SW480 (cell line): ENCODE measurements at regions not wholly inside any gene's neighbourhood (a gene's known extent, or its start where the extent isn't known, plus 50 kb on each side); places are given as distances from the start of the nearest gene placed in this dataset.

Experiments
- DNase-seq: peaks from one replicate; pipeline ENCODE4 v3.0.0-alpha.2; 2016; ENCODE audit warnings: low spot score

DNA sequence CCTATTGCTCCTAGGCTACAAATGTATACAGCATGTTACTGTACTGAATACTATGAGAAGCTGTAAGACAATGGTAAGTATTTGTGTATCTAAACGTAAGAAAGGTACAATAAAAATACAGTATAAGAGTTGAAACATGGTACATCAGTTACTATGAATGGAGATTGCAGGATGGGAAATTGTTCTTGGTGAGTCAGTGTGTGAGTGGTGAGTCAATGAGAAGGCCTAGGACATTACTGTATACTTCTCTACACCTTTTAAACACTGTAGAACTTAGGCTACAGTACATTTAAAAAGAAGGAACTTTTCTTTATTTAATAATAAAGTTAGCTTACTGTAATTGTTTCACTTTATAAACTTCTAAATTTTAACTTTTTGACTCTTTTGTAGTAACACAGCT is 2603.2 kb downstream of the PCDH7 start:
- no peak for DNase-seq

DNA sequence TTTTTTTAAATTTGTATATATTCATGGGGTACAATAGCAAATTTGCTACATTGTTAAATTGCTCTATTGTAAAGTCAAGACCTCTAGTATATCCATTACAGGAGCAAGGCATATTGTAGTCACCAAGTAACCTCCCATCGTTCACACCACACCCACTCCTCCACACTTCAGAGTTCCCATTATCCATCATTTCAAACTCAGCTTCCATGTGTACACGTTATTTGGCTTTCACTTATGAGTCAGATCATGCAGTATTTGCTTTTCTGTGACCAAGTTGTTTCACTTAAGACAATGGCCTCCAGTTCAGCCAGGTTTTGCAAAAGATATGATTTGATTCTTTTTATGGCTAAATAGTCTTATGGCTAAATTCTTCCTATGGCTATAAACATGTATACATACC is 2614.2 kb downstream of the PCDH7 start:
- DNase-seq, result no peak

DNA sequence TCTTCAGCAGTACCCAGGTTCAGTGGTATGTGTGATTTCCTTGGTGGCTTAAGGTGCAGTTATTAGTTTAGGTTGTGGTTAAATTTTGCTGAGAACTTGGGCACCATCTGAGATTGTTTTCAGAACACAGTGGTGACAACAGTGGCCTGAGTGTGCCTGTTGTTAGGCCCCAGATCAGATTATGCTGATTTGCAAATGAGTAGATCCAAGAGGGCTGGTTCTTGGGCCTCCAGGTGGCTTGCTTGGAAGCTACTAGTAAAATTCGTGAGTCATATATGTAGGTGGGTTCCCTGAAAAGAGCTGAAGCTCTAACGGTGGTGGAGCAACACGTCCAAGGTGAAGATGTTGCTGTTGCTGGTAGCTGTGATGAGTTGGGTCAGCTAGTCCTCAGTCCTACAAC is 2619.6 kb downstream of the PCDH7 start:
- DNase-seq, result no peak

DNA sequence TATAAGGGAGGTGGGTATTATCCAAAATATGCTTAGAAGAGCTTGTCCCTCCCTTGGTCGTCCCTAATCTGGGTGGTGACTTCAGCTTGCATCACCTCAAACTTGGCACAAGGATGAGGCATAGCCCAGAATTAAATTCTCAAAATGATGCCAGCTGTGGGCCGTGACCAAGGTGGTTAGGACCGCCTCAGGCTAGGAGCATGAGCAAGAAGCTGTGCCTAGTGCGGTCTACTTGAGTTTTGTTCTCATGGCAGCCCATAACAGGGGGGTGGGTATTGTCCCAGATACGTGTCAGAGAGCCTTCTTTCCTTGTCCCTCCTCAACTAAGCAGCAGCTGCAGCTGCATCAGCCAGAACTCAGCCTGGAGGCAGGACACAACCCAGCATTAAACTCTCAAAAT is 2620.0 kb downstream of the PCDH7 start:
- DNase-seq, result no peak

DNA sequence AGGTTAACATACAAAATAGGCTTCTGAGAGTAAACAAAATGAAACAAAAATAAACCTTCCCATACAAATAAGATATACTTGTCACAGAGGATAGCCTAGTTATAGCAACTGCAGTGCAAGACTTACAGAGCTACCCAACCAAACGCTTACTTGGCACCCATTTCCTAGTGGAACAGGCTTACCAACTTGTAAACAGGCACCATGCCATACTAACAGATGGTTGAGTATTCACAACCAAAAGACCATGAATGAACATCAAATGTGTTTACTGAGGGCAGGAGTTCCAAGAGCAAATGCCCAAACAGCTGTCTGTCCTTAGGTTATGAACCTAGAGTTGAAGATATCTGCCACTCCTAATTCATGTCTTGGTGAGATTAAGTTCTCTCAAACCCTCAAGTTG is 2629.2 kb downstream of the PCDH7 start:
- no peak for DNase-seq

DNA sequence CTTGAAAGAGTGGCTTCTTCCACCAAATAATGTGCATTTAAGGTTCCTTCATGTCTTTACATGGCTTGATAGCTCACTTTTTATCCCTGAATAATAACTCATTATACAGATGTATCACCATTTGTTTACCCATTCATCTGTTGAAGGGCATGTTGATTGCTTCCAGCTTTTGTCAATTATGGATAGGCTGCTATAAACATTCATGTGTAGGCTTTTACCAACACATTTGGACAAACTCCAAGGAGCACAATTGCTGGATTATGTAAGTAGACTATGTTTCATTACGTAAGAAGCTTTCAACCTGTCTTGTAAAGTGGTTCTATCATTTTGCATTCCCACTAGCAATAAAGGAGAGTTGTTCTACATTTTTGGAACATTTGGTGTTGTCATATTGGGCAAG is 2637.0 kb downstream of the PCDH7 start:
- no peak for DNase-seq

DNA sequence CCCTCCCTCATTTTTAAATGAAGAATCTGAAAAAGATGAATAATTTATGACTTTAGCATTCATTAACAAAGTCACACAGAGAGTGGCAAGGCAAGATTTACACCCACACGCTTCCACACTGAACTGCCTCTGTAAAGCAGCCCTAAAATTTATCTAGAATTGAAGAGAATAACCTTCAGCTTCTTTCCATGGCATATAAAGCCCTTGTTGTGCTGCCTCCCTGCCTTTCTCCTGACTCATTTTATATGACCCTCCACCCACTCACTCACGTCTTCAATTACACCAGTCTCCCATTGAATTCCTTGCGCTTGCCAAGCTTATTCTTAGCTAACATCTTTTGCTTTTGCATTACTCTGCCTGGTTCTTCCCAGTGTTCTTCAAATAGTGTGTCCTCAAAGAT is 2649.3 kb downstream of the PCDH7 start:
- DNase-seq, result no peak

DNA sequence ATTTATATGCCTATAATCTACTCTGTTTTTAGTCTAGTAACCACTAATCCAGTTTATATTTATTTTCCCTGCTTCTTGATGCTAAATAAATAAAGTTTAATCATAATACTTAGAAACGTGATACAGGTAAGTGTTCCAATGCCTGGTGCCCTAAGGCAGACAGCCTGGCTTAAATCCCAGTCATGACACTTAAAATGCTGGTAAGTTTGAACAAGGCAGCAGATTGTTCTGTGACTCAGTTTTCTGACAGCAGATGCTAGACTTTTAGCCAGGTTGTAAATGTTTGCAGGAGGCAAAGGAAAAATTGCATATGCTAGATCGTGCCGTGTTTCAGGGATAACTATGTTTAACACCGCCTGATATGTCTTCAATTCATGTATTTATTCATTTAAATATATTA is 2661.6 kb downstream of the PCDH7 start:
- no peak for DNase-seq

DNA sequence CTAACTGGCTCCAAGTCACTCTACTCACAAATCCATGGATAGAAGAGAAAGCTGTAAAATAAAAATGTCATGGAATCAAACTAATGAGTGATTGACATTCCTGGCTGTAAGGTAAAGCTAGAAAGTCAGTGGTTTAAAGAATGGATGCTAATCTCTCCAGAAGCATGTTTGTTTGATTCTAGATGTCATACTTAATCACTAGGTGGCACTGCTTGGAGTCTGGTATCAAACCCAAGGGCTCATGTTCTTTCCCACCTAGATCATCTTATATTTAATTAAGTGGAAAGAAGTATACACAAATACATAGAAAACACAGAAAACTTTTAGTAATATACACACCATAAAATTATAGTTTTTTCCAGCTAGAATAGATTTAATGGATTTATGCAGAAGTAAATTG is 2666.6 kb downstream of the PCDH7 start:
- DNase-seq, result no peak

DNA sequence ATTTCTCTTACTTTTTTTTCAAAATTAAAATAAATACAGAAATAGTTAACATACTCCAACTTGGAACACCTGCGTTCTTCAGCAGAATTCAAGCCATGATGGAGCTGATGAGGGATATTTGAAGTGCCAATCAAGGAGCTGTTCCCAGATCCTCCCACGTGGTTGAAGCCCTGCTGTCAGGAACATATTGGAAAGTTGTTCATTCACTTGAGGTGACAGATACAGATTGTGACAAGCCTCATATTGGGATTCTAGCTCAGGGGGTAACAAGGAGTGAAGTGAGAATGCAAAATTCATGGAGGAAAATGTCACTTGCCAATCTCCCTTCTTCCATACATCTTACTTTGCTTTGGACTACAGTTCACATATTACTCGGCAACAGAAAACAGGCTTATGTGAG is 2670.8 kb downstream of the PCDH7 start:
- no peak for DNase-seq

DNA sequence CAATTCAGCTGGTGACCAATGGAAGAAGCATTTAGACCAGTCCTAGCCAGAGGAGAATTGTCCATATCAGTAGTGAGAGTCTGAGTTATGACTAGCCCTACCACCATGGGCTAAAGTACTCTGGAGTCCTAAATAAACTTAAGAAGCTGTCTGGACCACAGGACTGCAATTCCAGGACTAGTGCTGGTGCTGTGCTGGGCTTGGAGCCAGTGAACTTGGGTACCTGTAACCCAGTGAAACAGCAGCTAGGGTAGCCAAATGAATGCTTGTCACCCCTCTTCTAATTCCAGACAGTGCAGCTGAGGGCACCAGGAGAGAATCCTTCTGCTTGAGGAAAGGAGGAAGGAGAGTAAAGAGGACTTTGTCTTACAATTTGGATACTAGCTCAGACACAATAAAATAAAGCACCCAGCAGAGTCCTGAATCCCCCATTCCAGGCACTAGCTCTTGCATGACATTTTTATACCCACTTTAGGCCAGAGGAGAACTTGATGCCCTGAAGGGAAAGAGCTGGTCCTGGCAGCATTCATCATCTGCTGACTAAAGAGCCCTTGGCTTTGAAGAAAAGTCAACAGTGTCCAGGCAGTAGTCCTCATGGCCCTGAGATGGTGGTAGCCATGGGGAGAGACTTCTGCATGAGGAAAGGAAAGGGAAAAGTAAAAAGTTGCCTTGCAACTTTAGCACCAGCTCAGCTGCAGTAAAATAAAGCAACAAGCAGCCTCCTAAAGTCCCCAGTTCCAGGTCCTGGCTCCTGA is 2675.7 kb downstream of the PCDH7 start:
- DNase-seq, result no peak

DNA sequence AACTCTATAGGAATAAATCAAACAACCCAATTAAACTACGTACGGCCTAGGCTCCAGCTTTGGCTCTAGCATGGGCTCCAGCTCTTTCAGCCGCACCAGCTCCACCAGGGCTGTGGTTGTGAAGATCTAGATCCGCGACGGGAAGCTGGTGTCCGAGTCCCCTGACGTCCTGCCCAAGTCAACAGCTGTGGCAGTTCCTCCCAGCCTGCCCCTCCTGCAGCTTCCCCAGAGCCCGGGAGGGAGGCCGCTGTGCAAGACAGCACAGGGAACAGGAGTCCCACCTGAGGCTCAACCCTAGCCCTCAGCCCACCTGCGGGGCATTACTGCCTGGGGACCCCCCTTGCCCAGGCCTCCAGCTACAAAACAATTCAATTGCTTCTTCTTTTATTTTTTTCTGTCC is 2680.3 kb downstream of the PCDH7 start:
- DNase-seq, result no peak

DNA sequence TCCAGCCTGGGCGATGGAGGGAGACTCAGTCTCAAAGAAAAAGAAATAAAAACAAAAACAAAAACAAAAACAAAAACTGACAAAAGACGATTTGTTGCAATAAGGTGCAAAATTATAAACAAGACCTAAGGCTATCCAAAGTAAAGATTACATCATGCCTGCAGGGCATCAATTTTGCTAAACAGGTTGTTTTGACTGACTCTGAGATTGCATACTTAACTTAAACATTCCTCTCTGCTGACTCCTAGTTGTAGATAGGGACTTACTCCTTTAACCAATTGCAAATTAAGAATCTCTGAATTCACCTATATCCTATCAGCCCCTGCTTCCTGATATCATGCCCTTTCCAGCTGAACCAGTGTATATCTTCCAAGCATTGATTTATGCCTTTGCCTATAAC is 2687.3 kb downstream of the PCDH7 start:
- no peak for DNase-seq

DNA sequence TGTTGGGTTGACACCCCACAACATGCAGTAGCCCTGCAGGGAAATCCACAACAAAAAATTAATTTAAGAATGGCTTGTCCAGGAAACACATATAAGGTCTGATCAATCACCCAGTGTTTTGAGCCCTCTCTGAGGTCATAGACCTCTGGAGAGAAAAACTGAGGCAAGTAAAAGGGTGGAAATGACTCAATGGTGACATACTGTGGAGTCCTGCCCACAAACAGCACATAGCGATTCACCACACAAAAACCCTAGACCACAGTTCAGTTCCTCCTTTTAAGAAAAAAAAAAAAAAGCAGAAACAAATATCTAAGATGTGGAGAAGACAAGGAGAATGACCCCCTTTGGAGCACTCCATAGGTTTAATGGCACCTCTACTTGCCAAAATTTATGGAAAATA is 2691.0 kb downstream of the PCDH7 start:
- DNase-seq, result no peak

DNA sequence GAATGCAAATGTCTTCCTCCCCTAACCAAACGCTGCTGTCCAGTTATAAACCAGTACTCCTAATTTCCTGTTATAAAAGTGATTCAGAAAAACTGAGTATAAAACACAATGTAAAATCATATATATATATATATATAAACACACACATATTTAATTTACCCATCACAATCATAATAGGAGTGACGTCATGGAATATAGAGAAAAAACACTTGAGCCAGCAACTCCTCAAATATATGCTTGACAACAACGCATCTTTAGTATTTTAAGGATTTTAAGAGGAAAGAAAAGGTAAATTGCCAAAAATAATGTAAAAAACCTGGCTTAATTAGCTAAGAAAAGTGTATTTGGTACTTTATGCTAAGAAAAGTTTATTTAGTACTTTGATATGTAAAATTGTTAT is 2701.7 kb downstream of the PCDH7 start:
- DNase-seq, result no peak

DNA sequence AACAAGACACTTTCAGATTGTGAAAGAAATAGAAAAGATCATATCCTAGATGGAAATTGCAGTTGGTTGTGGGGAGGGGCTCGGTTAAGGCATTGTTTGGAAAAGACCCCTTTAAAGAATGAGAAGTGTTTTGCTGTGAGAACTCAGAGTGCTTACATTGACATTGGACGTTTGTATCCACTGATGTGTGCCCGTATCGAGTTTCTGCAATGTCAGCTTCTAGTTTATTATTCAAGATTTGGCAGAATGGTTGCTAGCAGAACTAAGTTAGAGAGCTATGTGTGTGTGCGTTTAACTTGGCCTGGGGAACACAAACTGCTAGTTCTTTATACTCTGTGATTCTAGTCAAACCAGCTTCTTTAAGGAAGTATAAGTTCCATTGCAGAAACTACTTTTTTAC is 2702.5 kb downstream of the PCDH7 start:
- no peak for DNase-seq

DNA sequence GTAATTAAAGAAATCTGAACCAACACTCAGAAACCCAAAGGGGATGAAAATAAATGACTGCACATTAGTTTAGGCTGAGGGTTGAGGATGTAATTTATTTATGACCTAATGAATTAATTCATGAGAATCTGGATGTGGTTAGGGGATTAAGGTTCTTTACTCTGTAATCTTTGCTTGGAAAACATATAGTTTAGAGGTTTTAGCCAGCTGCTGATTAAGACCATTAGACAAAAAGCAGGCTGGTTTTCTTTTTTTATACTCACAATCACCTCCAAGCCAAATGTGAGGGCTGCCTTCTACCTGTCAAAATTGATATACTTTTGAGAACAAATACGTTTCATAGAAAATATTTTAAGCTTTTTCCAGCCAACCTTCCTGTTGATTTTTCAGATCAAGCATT is 2705.8 kb downstream of the PCDH7 start:
- DNase-seq, result no peak

DNA sequence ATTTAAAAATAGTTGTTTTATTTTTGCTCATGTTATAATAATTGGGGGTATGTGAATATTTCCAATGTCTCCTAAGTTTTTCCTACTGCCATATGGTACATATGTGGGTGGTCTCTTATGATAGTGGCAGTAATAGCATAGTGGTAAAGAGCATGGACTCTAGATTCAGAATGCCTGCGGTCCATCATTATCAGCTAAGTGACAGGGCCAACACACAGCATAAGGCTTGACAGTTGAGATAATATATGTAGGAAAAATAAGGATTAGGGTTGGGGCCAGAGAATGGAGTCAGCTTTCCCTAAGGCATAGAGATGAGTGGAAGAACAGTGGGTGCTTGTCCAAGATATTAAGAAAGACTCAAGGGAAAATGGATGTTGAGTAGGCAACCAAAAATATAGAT is 2707.5 kb downstream of the PCDH7 start:
- no peak for DNase-seq

DNA sequence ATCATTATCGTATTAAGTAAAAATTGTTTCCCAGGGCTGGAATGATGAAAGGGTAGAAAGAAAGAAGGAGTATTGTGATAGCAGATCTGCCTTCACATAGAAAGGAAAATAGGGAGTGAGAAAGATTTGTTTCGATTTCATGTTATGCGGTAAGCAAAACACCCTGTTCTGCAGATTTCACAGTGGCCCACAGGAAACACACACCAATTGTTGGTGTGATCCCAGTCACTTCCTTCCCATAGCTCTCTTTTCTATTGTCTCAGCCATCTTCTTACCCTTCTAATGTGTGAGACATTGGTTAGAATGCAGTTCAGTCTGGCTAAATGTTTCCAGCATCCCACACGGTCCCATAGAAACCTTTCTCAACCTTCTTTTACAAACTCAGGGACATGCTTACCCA is 2709.8 kb downstream of the PCDH7 start:
- no peak for DNase-seq

DNA sequence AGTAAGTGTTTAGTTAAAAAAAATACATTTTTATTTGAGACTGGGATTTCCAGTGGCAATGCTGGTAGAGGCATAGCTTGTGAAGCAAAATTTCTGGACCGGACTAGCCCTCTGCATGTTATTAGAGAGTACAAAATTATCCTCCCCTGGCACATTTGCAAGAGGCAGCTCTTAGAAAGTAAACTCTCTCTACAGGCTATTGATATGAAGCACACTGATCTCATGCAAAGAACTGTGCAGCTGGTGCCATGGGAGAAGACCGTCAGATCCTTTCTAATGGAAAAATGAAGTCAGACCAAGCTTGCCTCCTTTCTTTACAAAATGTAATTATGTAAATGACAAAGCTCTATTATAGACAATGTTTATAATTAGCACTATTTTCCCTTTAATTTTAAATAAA is 2717.2 kb downstream of the PCDH7 start:
- DNase-seq, result no peak

DNA sequence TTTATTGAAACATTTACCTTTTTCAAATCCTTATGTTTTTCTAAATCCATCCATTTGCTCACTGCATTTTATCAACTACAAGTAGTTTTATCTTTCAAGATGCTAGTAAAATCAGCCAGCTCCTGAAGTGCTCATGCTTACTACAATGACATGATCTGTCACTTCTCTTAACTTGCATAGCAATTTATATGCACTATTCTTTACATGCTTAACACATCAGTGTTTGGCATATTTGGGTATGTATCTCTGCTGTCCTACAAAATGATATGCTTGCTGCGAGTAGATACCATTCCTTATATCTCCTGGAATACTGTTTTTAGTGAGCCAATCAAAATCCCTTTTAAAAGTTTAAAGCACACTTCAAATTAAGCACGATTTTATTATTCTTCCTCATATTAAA is 2726.8 kb downstream of the PCDH7 start:
- DNase-seq, result no peak

DNA sequence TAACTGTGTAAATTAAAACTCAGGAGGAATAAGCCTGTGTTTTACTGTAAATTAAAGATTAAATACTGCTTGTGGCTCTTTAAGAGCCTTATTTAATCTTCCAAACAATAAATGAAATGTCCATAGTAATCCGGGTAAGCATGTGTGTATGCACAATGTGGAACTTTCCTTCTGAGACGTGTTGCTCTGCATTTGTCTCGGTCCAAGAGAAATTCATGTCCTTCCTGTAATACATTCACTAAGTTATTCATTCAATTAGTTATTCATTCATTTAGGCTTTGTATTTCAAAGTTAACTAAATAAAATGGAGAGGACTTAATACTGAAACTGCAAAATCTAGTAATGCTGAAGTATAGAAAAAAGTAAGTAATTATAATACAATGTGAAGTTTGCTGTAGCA is 2728.8 kb downstream of the PCDH7 start:
- no peak for DNase-seq

DNA sequence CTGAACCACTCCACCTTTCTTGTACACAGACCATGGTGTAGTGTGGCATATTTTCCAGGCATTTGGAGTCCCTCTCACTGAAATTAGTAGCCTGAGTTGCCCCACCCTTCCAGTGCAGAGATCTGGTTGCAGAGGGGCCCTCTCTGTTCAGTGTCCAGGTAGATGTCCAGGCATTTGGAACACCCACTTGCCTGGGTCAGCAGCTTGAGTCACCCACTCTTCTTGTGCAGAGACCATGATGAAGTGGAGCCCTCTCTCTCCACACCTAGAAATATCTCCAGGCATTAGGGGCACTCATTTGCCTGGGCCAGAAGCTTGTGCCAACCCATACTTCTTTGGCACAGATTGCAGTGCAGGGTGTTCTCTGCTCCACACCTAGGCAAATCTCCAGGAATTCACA is 2733.3 kb downstream of the PCDH7 start:
- no peak for DNase-seq

DNA sequence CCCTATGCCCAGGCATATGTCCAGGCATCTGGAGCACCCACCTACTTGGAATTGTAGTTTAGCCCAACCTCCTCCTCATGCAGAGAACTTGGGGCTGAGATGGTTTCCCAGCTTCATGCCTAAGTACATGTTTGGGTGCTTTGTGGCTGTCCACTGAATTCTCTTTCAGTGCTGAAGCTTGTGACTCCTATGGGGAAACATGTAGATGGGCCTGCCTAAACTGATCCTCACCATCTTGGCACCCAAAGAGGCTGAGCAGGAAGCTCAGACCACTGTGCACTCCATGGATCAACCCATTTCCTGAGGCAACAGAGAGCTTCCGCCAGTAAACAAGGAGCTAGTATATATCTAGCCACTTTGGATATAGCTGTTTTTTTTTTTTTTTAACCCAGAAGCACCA is 2733.7 kb downstream of the PCDH7 start:
- DNase-seq, result no peak

DNA sequence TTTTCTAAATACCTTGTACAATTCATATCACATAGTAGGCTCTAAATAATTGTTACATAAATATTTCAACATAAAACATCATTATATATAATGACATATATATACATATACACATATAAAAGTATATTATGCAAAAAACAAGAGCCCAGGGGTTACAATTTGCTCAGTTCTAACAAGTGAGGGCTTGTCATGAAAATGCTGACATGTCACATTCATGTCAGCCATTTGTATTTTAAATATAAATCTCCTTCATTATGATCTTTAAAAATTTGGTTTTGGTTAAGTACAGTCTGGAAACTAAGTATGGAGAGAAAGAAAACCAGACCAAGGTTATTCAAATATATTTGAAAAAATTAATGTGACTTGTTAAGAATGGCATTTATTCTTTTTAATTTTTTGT is 2745.4 kb downstream of the PCDH7 start:
- DNase-seq, result no peak
